ENCODE measurements at regions not wholly inside any gene's neighbourhood (a gene's known extent, or its start where the extent isn't known, plus 50 kb on each side); places are given as distances from the start of the nearest gene placed in this dataset.
"Not testable (repeated sequence)": the region's sequence is repeated elsewhere in the genome, so short reads cannot be mapped to it uniquely, and the experiment has no call there.

DNA sequence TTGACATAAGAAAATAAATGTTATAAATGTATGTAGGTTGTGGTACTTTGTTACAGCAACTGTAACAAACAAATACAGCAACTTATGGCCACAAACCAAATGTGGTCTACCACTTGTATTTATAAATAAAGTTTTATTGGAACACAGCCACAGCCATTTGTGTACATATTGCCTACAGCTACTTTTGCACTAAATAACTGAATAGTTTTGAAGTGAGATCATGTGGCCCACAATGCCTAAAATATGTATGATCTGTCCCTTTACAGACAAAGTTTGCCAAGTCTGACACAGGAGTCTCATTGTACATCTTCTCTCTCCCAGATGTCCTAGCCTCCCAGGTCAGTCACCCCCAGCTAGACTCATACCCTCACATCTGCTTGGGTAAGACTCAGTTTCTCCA, 283.6 kb upstream of the PRDM9 start:
- no peak for FAIRE-seq

GRCh38 chr5:23221831-23222230, 285.6 kb upstream of the PRDM9 start:
- FAIRE-seq = no peak

DNA sequence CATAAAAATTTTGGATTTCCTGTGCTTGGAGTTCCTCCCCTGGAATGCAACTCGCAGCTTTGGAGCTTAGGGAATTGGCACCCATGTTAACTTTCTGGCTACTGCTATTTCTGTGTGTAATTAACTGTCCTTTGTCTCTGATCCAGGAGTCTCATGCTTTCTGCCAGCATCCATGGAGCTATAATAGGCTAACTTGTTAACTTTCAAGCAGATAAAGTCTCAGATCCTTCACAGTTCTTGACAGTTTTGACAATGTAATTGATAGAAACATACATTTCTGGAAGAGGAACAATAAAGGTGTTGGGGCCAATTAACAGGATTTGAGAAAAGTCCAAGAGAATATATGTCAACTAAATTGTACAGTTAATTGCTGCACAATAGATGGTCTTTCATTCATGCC, 290.2 kb upstream of the PRDM9 start:
- FAIRE-seq = no peak

DNA sequence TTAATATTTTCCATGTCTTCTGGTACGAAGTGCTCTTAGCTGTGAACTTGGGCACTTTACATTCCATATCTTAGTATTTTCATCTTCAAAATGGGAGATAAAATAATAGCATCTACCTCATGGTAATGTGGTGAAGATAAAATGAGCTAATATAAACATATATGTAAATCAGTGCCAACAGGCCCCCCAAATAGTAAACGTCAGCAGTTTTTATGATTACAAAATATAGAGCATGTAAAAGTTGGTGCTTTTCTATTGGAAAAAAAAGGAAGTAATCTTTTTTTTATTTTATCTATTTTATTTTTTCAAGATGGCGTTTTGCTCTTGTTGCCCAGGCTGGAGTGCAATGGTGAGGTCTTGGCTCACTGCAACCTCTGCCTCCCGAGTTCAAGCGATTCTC, 291.1 kb upstream of the PRDM9 start:
- FAIRE-seq = no peak

DNA sequence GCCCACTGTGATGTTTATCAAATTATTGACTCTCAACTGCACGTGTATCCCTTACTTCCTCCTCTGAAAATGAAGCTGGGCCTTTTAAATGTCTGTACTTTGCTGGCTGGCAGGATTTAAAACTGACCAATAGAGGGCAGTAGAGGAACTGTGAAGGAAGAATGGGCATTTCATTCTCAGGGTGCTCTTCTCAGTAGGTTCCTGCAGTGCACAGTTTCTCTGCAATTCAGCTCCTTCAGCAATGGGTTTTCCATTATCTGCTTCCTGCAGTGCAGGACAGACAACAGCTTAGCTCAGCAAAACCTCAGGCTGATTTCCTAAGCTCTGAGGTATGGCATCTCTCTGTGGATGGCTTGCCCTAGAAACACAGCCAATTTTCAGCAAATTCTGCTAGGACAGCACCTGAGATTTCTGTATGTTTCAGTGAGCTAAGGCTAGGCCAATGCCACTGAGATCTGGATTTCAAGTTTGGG, 298.4 kb upstream of the PRDM9 start:
- no peak for FAIRE-seq

DNA sequence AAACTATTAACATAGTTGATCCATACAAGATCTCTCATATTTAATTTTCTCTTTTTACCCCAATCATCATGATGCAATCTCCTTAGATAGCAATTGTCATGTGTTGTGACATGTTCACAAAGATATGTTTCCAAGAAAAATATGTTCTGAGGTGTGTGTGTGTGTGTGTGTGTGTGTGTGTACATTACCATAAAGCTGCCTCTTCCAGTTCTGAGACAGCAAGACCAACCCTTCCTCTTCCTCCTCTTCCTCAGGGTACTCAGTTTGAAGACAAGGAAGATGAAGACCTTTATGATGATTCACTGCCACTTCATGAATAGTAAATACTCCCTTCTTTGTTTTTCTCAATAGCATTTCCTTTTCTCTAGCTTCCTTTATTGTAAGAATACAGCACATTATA, 303.3 kb upstream of the PRDM9 start:
- FAIRE-seq = no peak

DNA sequence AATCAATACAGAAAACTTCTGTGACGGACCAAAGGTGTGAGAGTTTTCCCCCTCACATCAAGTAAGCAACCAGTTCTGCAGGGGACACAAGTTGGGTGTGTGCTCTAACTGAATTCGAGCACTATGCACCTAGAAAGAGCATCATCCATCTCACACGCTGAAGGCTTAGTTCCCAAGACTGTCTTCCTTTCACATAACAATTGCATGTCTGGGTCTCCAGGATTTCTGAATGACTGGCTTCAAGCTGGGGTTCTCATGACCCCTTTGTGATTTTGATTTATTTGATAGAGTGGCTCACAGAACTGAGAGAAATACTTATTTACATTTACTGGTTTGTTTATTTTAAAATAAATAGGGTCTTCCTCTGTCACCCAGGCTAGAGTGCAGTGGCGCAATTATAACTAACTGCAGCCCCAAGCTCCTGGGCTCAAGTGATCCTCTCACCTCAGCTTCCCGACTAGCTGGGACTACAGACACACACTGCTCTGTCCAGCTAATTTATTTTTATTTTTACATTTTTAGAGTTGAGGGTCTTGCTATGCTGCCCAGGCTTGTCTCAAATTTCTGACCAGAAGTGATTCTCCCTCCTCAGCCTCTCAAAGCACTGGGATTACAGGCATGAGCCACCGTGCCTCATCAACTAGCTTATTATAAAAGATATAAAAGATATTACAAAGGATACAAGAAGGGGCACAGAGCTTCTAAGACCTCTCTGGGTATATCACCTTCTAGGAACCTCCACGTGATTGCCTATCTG, 316.7 kb upstream of the CDH12 start:
- FAIRE-seq = no peak

DNA sequence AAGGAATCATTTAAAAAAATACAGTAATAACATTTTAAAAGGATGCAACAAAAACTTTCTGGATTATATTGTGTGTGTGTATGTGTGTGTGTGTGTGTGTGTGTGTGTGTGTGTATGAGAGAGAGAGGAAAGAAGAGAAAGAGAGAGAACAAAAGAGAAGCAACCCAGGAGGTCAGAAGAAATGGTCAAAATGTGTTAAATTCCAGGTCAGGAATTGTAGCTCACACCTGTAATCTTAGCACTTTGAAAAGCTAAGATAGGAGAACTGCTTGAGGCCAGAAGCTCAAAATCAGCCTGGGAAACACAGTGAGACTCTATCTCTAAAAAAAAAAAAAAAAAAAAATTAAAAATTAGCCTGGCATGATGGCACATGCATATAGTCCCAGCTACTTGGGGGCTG, 311.8 kb upstream of the CDH12 start:
- no peak for FAIRE-seq

GRCh38 chr5:23158179-23158578, 305.0 kb upstream of the CDH12 start:
- no peak for FAIRE-seq

- no peak for FAIRE-seq
Observed at GRCh38 chr5:23157716-23158115, 304.6 kb upstream of the CDH12 start.

DNA sequence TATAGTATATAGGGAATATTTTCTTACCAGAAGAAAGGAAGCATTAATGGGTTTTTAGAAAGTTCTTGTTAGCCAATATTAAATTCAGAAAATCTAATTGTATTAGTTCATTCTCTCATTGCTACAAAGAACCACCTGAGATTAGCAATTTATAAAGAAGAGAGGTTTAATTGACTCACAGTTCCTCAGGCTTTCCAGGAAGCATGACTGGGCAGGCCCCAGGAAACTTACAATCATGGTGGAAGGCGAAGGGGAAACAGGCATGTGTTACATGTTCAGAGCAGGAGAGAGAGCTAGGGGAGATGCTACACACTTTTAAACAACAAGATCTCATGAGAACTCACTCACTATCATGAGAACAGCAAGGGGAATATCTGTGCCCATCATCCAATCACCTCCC, 304.0 kb upstream of the CDH12 start:
- no peak for FAIRE-seq

DNA sequence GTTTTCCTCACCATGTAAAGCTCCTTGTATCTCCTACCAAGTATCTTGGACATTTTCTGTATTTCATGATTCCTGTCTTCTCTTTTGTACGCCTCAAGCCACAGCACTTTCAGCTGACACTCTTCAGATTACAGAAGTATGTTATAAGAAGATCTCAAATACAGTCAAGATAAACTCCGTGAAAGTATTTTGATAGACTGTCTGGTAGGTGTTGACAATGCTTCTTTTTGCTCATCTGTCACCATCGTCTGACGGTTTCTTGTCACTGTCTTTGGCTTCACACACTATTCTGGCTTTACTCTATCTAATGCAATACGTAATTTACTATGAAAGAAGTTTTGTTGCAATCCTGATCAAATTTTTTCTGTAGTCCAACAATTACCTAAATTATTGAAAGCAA, 294.5 kb upstream of the CDH12 start:
- FAIRE-seq = no peak

DNA sequence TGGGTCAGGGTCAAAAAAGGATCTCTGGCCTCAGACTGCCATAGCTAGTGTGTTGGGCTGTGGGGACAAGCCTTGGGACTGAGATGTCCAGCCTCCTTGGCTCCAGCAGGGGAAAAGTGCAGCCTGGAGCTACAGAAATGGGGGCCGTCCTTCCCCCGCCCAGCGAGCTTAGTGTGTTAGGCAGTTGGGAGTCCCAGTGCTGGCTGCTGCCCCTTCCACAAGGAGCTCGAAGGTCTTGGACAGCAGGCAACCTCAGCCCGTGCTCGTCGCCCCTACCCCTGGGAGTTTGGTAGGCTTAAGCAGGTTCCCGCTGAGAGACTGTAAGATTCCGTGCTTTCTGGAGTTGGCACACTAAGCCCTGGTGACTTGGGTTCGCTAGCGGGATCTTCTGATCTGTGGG, 293.0 kb upstream of the CDH12 start:
- no peak for FAIRE-seq

DNA sequence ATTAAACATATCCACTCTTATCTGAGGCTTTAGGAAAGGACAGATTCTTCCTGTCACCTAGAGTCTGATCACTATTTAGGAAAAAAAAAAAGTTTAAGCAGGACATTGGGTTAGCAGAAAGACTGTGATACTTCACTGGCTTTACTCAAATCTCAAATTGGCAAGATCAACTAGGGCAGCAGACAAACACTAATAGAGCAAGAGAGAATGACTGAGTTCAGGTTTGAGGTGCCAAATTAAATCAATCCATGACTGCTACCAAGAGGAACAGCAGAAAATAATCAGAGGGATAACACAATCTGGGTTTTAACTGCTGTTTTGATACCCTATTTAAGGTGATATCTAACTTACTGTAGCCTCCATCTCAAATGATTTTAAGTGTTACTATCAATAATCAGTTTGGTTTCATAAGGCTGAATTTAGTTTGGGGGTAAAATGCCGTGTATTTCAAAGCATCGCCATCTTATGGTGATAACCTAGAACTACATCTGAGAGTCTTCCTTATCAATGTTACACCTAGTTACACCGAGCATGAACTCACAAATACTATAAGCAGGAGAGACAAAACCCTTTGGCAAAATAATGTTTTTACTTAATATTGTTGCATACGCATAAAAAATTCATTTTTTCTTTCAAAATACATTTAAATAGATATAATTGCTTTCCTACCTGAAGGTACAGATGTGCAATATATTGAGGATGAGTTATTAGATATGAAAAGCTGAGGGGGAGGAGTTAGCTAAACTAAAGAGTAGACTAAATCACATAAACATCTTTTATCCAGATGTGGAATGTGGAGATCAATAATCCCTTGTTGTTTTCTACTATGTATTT, 286.4 kb upstream of the CDH12 start:
- no peak for FAIRE-seq

GRCh38 chr5:23136958-23137357, 283.8 kb upstream of the CDH12 start:
- no peak for FAIRE-seq

GRCh38 chr5:23132231-23132630, 279.1 kb upstream of the CDH12 start:
- FAIRE-seq = no peak

GRCh38 chr5:23112237-23112636, 259.1 kb upstream of the CDH12 start:
- FAIRE-seq = no peak

DNA sequence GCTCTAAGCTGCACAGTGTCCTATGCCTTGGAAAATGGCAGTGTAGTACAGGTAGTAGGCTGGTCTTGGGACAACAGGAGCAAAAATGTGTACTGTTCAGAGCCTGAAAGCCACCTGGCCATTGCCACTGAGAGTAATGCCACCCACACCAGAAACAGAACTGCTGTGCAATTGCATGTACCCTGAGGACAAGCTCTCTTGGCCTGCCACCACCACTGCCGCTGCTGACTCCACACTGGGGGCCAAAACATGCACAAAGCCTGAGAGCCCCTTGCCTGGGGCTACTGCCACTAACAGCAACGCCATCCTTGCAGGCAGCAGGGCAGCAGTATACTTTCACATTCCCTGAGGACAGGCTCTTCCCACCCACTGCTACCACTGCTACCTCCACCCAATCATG, 251.9 kb upstream of the CDH12 start:
- FAIRE-seq = no peak

DNA sequence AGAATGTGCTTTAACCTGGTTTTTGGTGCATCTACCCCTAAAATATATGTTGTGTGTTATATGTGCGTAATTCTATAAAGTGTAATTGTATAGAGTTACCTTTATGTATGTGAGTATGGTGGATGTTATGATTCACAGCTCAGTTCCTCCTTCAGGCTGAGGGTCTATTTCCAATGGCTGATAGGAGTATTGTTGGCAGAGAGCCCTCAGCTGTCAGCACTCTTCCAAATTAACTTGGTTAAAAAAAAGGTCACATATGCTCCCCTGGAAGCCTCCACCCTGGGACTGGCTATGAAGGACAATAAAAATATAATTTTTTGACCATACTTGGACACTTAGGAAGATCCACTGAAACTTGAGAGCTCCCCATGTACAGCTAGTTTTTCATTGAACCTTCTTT, 250.4 kb upstream of the CDH12 start:
- no peak for FAIRE-seq

GRCh38 chr5:23095418-23095817, 242.3 kb upstream of the CDH12 start:
- FAIRE-seq = not testable (repeated sequence)

GRCh38 chr5:23089286-23089685, 236.1 kb upstream of the CDH12 start:
- no peak for FAIRE-seq

GRCh38 chr5:23084815-23085214, 231.7 kb upstream of the CDH12 start:
- FAIRE-seq = no peak

DNA sequence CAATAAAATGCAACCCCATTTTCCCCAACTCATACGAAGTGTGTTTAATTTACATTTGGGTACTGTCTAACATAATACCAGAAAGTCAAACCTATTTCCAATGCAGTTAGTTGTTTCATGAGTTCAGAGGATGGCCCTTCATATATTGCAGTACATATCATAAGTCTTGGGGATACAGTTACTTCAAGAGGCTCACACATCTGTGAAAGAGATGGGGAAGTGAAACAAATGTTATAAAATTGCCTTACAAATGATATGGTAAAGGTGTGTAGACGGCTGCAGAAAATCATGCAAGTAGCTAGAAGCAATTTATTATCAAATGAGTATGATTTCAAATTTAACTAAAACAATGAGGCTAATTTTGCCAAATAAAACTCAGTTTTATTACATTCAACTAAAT, 219.0 kb upstream of the CDH12 start:
- FAIRE-seq = no peak

DNA sequence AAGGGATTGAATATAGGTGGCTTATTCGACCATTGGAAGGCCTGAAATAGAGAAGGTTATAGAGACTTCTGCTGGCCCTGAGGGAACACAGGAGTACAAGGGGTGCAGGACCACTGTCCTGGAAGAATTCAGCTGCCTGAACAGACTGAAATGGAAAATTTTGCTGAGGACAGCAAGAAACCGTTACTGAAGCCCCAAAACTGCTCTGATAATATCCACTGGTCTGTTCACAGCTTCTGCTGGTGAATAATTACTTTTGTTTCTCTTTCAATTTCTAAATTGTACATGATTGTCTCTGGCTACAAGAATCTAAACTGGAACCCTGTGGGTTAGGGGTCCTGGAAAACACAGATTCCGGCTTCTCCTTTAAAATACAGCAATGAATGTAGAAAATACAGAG, 218.5 kb upstream of the CDH12 start:
- no peak for FAIRE-seq
